SK-N-SH (cell line): ENCODE measurements at regions not wholly inside any gene's neighbourhood (a gene's known extent, or its start where the extent isn't known, plus 50 kb on each side); places are given as distances from the start of the nearest gene placed in this dataset.

Experiments
- CTCF ChIA-PET: fragments of 300-600, 350-600 bp; formaldehyde crosslinking; extraction: SDS; loops from one replicate; lab custom pipeline; 2021; lab: Yijun Ruan, JAX
- POLR2A ChIA-PET: fragments of 350-600 bp; sonication (Branson Sonifier 250); formaldehyde crosslinking; extraction: SDS; loops from one replicate; lab custom pipeline; 2020; ENCODE audit warnings: antibody characterized with exemption, inconsistent platforms; lab: Yijun Ruan, JAX
- DNase-seq: peaks from one replicate; pipeline ENCODE4 v3.0.0; 2012
- H2AFZ ChIP-seq: fragments of 200-600 bp; sonication (generic); 2 replicates; pipeline ENCODE4 v1.8.1; 2016; ENCODE audit warnings: antibody characterized with exemption, mild to moderate bottlenecking, low read depth
- H3F3A ChIP-seq: fragments of 200-600 bp; sonication (generic); replicated peaks from 2 replicates; pipeline ENCODE3; 2016; ENCODE audit warnings: antibody characterized with exemption, mild to moderate bottlenecking; ENCODE audit not compliant: insufficient read depth
- H3K27ac ChIP-seq, 2 experiments: fragments of 200-500 bp in 1 of 2; fragments of 200-600 bp in 1 of 2; sonication (Bioruptor generic) in 1 of 2; sonication (generic), shearing (Covaris generic) in 1 of 2; 2 replicates each; pipeline versions ENCODE4 v1.5.1 to v1.6.1; 2014 to 2016; ENCODE audit warnings: low read depth in 2 of 2, inconsistent platforms in 1 of 2, low read length in 1 of 2, mild to moderate bottlenecking in 1 of 2, mixed read lengths in 1 of 2
- H3K27me3 ChIP-seq: fragments of 200-600 bp; sonication (generic), shearing (Covaris generic); 2 replicates; pipeline ENCODE4 v1.6.1; 2016; ENCODE audit warnings: mixed run types; ENCODE audit not compliant: insufficient read depth
- H3K36me3 ChIP-seq, 2 experiments: fragments of 200-500 bp in 1 of 2; fragments of 200-600 bp in 1 of 2; sonication (Bioruptor generic) in 1 of 2; sonication (generic) in 1 of 2; replicated peaks in 1 of 2; 2 replicates each; pipeline versions ENCODE3 to v1.5.1; 2014 to 2016; ENCODE audit warnings: low read length in 1 of 2, mild to moderate bottlenecking in 1 of 2; ENCODE audit not compliant: insufficient read depth in 2 of 2, control insufficient read depth in 1 of 2
- H3K4me1 ChIP-seq, 2 experiments: fragments of 200-500 bp in 1 of 2; fragments of 200-600 bp in 1 of 2; sonication (Bioruptor generic) in 1 of 2; sonication (generic), shearing (Covaris generic) in 1 of 2; 2 replicates each; pipeline versions ENCODE4 v1.5.1 to v1.6.1; 2014 to 2016; ENCODE audit warnings: low read depth in 1 of 2, low read length in 1 of 2, mixed run types in 1 of 2; ENCODE audit not compliant: insufficient read depth in 2 of 2, control insufficient read depth in 1 of 2
- H3K4me2 ChIP-seq: fragments of 200-600 bp; sonication (generic), shearing (Covaris generic); 2 replicates; pipeline ENCODE4 v1.6.1; 2017; ENCODE audit warnings: mixed run types
- H3K4me3 ChIP-seq, 2 experiments: fragments of 200-500 bp in 1 of 2; fragments of 200-600 bp in 1 of 2; sonication (Bioruptor generic) in 1 of 2; sonication (generic), shearing (Covaris generic) in 1 of 2; 2 replicates each; pipeline versions ENCODE4 v1.5.1 to v1.8.1; 2014 to 2016; ENCODE audit warnings: low read depth in 2 of 2, inconsistent platforms in 1 of 2, low read length in 1 of 2, mild to moderate bottlenecking in 1 of 2, mixed read lengths in 1 of 2, moderate library complexity in 1 of 2
- H3K79me2 ChIP-seq: fragments of 200-600 bp; sonication (generic); 2 replicates; pipeline ENCODE4 v1.8.1; 2017; ENCODE audit warnings: mild to moderate bottlenecking; ENCODE audit not compliant: insufficient read depth
- H3K9ac ChIP-seq: fragments of 200-600 bp; sonication (generic); 2 replicates; pipeline ENCODE4 v1.6.1; 2017; ENCODE audit warnings: mixed run types
- H3K9me2 ChIP-seq: fragments of 200-600 bp; sonication (generic); 2 replicates; pipeline ENCODE4 v1.6.1; 2017; ENCODE audit warnings: mixed run types
- H3K9me3 ChIP-seq: fragments of 200-600 bp; sonication (generic); 2 replicates; pipeline ENCODE4 v1.6.1; 2017; ENCODE audit warnings: mixed run types, mild to moderate bottlenecking, moderate library complexity
- H4K20me1 ChIP-seq: fragments of 200-600 bp; sonication (generic); 2 replicates; pipeline ENCODE4 v1.6.1; 2017; ENCODE audit warnings: mild to moderate bottlenecking, mixed run types; ENCODE audit not compliant: insufficient read depth
- FOSL2 ChIP-seq: IDR thresholded peaks from 2 replicates; pipeline ENCODE4 v1.4.0; 2012; ENCODE audit warnings: low read depth, mild to moderate bottlenecking, moderate library complexity, borderline replicate concordance
- FOXJ3 ChIP-seq: sonication (generic); formaldehyde crosslinking; IDR thresholded peaks from 2 replicates; pipeline ENCODE4 v1.5.1; 2020; ENCODE audit warnings: mild to moderate bottlenecking, missing genetic modification reagents
- FOXM1 ChIP-seq: IDR thresholded peaks from 2 replicates; pipeline ENCODE4 v1.4.0; 2012; ENCODE audit warnings: low read depth, mild to moderate bottlenecking
- IRF3 ChIP-seq: fragments of 150-350 bp; IDR thresholded peaks from 2 replicates; pipeline ENCODE4 v1.6.1; 2016; ENCODE audit warnings: mild to moderate bottlenecking, low read depth, low read length
- JUND ChIP-seq: IDR thresholded peaks from 2 replicates; pipeline ENCODE4 v1.4.0; 2012
- MEF2A ChIP-seq: IDR thresholded peaks from 2 replicates; pipeline ENCODE4 v1.4.0; 2012; ENCODE audit warnings: low read depth, borderline replicate concordance
- MXI1 ChIP-seq: IDR thresholded peaks from 2 replicates; pipeline ENCODE4 v1.6.1; 2012; ENCODE audit warnings: mild to moderate bottlenecking, low read depth, low read length, improper control_type of control experiment
- PBX3 ChIP-seq: IDR thresholded peaks from 2 replicates; pipeline ENCODE4; 2012
- POLR2AphosphoS5 ChIP-seq: IDR thresholded peaks from 2 replicates; pipeline ENCODE4 v1.6.1; 2012; ENCODE audit warnings: low read depth, low read length
- REST ChIP-seq: IDR thresholded peaks from 2 replicates; pipeline ENCODE4 v1.6.1; 2012; ENCODE audit warnings: mild to moderate bottlenecking, low read depth, low read length, moderate library complexity
- RFX5 ChIP-seq: IDR thresholded peaks from 2 replicates; pipeline ENCODE4 v1.6.1; 2012; ENCODE audit warnings: mild to moderate bottlenecking, improper control_type of control experiment, low read length
- SMC3 ChIP-seq: IDR thresholded peaks from 2 replicates; pipeline ENCODE4 v1.6.1; 2012; ENCODE audit warnings: low read depth, low read length, improper control_type of control experiment
- TCF12 ChIP-seq: IDR thresholded peaks from 2 replicates; pipeline ENCODE4 v1.4.0; 2012
- ZBTB33 ChIP-seq: IDR thresholded peaks from 2 replicates; pipeline ENCODE4 v1.4.0; 2012; ENCODE audit warnings: low read depth, borderline replicate concordance
- WGBS: methylation state at CpG from one replicate; pipeline ENCODE4 v1.1.6; 2017; ENCODE audit warnings: low lambda C conversion rate; 5-methylcytosine and 5-hydroxymethylcytosine counted together

GRCh38 chr10:10225136-10225676, 792.5 kb upstream of the CELF2 start:
- Histone ChIP-seq H3K4me3 (no peak overlapping the region), H2AFZ (no peak overlapping the region), H4K20me1 (no peaks in the 10 kb centered on the region), H3K36me3 (no peaks in the 10 kb centered on the region), H3K9ac (no peak overlapping the region), H3F3A (no peaks in the 10 kb centered on the region), H3K4me1 (no peaks in the 10 kb centered on the region), H3K27me3 (no peaks in the 10 kb centered on the region), H3K27ac (no peak overlapping the region), H3K9me3 (no peaks in the 10 kb centered on the region; the same call in 1 of the 2 replicates), H3K79me2 (no peaks in the 10 kb centered on the region), H3K4me2 (no peak overlapping the region)
- DNase-seq = no peak
- CTCF ChIA-PET = no interaction called here
- WGBS = 11% methylated on average over 4 of the region's 4 CpGs
- TF ChIP-seq RFX5 = no peak
- TF ChIP-seq FOSL2 = no peak
- no peak for TF ChIP-seq SMC3
- TF ChIP-seq MEF2A = no peak
- TF ChIP-seq JUND = no peak
- no peak for TF ChIP-seq FOXM1
- no peak for TF ChIP-seq PBX3
- TF ChIP-seq REST = no peak
- no peak for TF ChIP-seq IRF3
- TF ChIP-seq ZBTB33 = no peak
- no peak for TF ChIP-seq MXI1
- TF ChIP-seq FOXJ3 (CRISPR knock-in tag) = no peak
- TF ChIP-seq POLR2AphosphoS5 = no peak
- no peak for TF ChIP-seq TCF12
- TF ChIP-seq, all 33 proteins: peak for 0
- H3K9me2 ChIP-seq = 0 out of 2 replicates have a peak, but pooled peaks cover 4% of the 10 kb centered on the region
- POLR2A ChIA-PET = no interaction called here
